ENCODE measurements at regions not wholly inside any gene's neighbourhood (a gene's known extent, or its start where the extent isn't known, plus 50 kb on each side); places are given as distances from the start of the nearest gene placed in this dataset.

DNA sequence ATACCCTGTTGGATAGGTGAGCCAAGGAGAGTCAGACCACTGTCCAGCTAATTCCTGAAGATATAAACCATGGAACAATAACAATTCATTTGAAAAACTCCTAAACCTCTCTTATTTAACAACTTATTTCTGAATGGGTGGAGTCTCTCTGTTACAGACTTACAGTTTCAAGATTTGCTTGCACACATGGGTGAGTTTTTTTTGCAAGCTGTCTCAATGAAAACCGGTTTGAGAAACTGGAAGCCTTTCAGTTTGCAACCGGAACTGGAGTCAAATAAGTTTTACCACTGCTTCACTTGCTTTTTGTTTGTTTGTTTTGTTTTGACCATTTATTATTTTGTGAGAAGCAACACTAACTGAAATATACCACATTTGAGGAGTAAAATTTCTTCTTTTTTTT lies 243.8 kb downstream of the MTERF1 start:
- no peaks in the 10 kb centered on the region for H3K4me1 ChIP-seq
- H3K27ac ChIP-seq (replicated peaks in 1 of 4): no peak overlapping the region
- H3K36me3 ChIP-seq: no peaks in the 10 kb centered on the region
- H3K27me3 ChIP-seq: no peaks in the 10 kb centered on the region
- no peak for DNase-seq (ENCODE audit: extremely low spot score)
- intact Hi-C loops (cut with DNase I): loop anchor here (10.0 kb wide), 1 partner anchor 552 kb away; no protein-coding TSS in a partner anchor
- 84% methylated on average over 2 of the region's 2 CpGs for WGBS
- H3K9me3 ChIP-seq: no peaks in the 10 kb centered on the region
- TF ChIP-seq, protein P1, sequence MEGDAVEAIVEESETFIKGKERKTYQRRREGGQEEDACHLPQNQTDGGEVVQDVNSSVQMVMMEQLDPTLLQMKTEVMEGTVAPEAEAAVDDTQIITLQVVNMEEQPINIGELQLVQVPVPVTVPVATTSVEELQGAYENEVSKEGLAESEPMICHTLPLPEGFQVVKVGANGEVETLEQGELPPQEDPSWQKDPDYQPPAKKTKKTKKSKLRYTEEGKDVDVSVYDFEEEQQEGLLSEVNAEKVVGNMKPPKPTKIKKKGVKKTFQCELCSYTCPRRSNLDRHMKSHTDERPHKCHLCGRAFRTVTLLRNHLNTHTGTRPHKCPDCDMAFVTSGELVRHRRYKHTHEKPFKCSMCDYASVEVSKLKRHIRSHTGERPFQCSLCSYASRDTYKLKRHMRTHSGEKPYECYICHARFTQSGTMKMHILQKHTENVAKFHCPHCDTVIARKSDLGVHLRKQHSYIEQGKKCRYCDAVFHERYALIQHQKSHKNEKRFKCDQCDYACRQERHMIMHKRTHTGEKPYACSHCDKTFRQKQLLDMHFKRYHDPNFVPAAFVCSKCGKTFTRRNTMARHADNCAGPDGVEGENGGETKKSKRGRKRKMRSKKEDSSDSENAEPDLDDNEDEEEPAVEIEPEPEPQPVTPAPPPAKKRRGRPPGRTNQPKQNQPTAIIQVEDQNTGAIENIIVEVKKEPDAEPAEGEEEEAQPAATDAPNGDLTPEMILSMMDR (IDR thresholded peaks at IDR 0.05): no peak
- TF ChIP-seq POLR2A (IDR thresholded peaks at IDR 0.05; ENCODE audit: low read depth) (no peak), POLR2AphosphoS5 (IDR thresholded peaks at IDR 0.05) (no peak), EP300 (IDR thresholded peaks at IDR 0.05) (no peak)
- H3K4me3 ChIP-seq: no peak overlapping the region

DNA sequence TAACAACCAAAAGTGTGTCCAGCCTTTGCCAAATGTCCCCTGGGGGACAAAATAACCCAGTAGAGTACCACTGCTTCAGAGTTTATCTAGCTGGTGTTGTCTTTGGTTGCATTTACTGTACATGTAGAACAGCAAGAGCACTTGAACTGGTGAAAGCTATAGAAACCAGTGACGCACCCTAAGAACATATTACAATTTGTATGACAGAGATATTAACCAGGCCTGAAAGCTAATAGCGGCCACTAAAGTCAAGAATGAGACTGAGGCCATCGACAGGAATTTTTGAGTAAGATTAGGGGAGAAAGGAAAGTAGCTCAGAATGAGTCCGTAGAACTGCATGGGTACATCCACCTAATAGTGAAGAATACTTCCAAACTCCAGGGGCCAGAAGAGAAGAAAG lies 236.2 kb downstream of the MTERF1 start:
- Histone ChIP-seq H3K4me1 (no peaks in the 10 kb centered on the region), H3K4me3 (no peak overlapping the region), H3K27ac (replicated peaks in 1 of 4) (no peak overlapping the region), H3K27me3 (no peaks in the 10 kb centered on the region), H3K36me3 (no peaks in the 10 kb centered on the region), H3K9me3 (no peaks in the 10 kb centered on the region)
- peak; percentile 68 for DNase-seq (ENCODE audit: extremely low spot score)
- WGBS: 81% methylated on average over 4 of the region's 4 CpGs
- intact Hi-C loops (cut with DNase I): no loop called here
- TF ChIP-seq, protein P1 (IDR thresholded peaks at IDR 0.05): no peak
- TF ChIP-seq POLR2A (IDR thresholded peaks at IDR 0.05; ENCODE audit: low read depth): no peak
- TF ChIP-seq EP300 (IDR thresholded peaks at IDR 0.05): no peak
- no peak for TF ChIP-seq POLR2AphosphoS5 (IDR thresholded peaks at IDR 0.05)

DNA sequence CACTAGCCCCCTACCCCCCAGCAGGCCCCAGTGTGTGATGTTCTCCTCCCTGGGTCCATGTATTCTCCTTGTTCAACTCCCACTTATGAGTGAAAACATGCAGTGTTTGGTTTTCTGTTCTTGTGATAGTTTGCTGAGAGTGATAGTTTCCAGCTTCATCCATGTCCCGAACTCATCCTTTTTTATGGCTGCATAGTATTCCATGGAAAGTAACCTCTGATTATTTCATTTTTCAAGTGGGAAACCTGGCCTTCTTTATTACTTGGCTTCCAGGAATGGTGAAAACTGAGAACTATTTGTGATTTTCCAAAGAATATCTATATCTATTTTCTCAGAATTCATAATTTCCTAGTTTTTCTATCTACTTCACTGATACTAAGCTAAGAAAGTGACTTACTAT lies 235.0 kb downstream of the MTERF1 start:
- TF ChIP-seq, protein P1 (IDR thresholded peaks at IDR 0.05): no peak
- TF ChIP-seq POLR2AphosphoS5 (IDR thresholded peaks at IDR 0.05) (no peak), EP300 (IDR thresholded peaks at IDR 0.05) (no peak), POLR2A (IDR thresholded peaks at IDR 0.05; ENCODE audit: low read depth) (no peak)
- no peaks in the 10 kb centered on the region for H3K4me1 ChIP-seq
- H3K4me3 ChIP-seq: no peak overlapping the region
- H3K27ac ChIP-seq (replicated peaks in 1 of 4): no peak overlapping the region
- no peaks in the 10 kb centered on the region for H3K36me3 ChIP-seq
- WGBS: 72% methylated on average over 1 of the region's 1 CpG
- H3K27me3 ChIP-seq: no peaks in the 10 kb centered on the region
- intact Hi-C loops (cut with DNase I): no loop called here
- H3K9me3 ChIP-seq: no peaks in the 10 kb centered on the region
- DNase-seq (ENCODE audit: extremely low spot score): no peak

DNA sequence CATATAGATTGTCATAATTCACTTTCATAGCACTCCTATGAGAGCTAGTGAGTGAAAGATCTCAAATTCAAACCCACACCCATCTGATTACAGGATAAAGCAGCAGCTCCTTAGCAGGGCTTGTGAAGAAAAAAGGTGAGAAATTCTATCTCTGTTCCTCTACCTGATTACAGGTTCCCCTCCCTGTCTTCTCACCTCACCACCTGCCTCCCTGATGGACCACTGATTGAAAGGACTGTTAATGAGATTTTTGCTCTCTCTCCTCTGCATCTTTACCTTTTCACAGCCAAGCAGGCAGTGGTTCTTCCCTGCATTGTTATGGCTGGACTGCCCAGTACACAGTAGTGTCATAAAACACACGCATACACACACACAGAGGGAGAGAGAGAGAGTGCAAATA lies 228.5 kb downstream of the MTERF1 start:
- 100% methylated on average over 1 of the region's 1 CpG for WGBS
- TF ChIP-seq POLR2A (IDR thresholded peaks at IDR 0.05; ENCODE audit: low read depth): no peak
- no peak for TF ChIP-seq EP300 (IDR thresholded peaks at IDR 0.05)
- TF ChIP-seq, protein P1 (IDR thresholded peaks at IDR 0.05): no peak
- no peak for TF ChIP-seq POLR2AphosphoS5 (IDR thresholded peaks at IDR 0.05)

DNA sequence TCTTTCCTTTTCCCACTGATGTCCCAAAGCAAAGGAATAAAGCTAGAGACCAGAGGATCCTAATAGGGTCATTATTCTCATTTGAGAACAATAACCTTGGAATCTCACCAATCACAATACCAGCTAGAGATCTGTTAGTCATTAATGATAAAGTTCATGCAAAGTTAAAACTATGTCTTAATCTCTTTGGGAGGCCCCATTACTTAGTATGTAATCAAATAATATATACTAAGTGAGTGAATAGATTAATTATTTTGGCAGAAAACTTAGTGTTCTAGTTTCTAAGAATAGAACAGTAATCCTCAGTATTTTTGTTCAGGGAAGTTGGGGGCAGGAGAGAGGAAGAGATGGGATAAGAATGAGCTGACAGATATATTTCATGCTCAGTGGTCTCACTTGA lies 227.2 kb downstream of the MTERF1 start:
- TF ChIP-seq, protein P1 (IDR thresholded peaks at IDR 0.05): no peak
- no peak for TF ChIP-seq POLR2A (IDR thresholded peaks at IDR 0.05; ENCODE audit: low read depth)
- no peak for TF ChIP-seq POLR2AphosphoS5 (IDR thresholded peaks at IDR 0.05)
- no peak for TF ChIP-seq EP300 (IDR thresholded peaks at IDR 0.05)
- Histone ChIP-seq H3K4me1 (no peaks in the 10 kb centered on the region), H3K27me3 (no peaks in the 10 kb centered on the region), H3K4me3 (no peak overlapping the region), H3K36me3 (no peaks in the 10 kb centered on the region), H3K27ac (replicated peaks in 1 of 4) (no peak overlapping the region), H3K9me3 (no peaks in the 10 kb centered on the region)
- DNase-seq (ENCODE audit: extremely low spot score): no peak
- intact Hi-C loops (cut with DNase I): no loop called here

More for the DNA sequence above, 228.5 kb downstream of the MTERF1 start:
- Histone ChIP-seq H3K36me3 (no peaks in the 10 kb centered on the region), H3K27me3 (no peaks in the 10 kb centered on the region), H3K27ac (replicated peaks in 1 of 4) (no peak overlapping the region), H3K9me3 (no peaks in the 10 kb centered on the region), H3K4me1 (no peaks in the 10 kb centered on the region), H3K4me3 (no peak overlapping the region)
- no peak for DNase-seq (ENCODE audit: extremely low spot score)
- intact Hi-C loops (cut with DNase I): no loop called here

All from esophagus muscularis mucosa (tissue), 4 donors.